ENCODE measurements at regions not wholly inside any gene's neighbourhood (a gene's known extent, or its start where the extent isn't known, plus 50 kb on each side); places are given as distances from the start of the nearest gene placed in this dataset.

DNA sequence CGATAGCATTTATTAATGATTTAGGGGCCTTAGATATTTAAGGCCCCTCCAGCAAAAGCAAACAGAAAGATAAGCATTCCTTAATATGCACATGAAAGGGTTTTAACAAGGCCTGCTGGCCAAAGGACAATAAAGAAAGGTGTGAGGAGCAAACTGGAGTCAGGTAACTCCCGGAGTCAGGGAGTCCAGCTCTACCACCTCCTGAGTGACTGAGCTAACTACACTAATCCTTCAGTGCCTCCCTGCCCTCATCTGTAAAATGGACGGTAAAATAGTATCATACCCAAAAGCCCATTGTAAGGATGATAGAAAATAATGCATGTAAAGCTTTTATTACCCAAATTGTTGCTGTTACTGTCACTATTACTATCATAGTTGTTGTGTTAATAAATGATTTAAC, 161.7 kb downstream of the SIPA1L2 start:
- no peaks in the 10 kb centered on the region for H3K36me3 ChIP-seq (ENCODE audit: insufficient read depth, low read length, poor library complexity, severe bottlenecking)
- no peak overlapping the region for H3K27ac ChIP-seq (ENCODE audit: low read depth, low read length, poor library complexity, severe bottlenecking)
- no peaks in the 10 kb centered on the region for H3K27me3 ChIP-seq (replicated peaks; ENCODE audit: insufficient read depth, low read depth, low read length, poor library complexity)
- peaks cover 13% of the 10 kb centered on the region for H3K4me1 ChIP-seq (ENCODE audit: insufficient read depth, low read length, poor library complexity, severe bottlenecking)
- no TSS peak for BruUV-seq (replicated peaks)
- CTCF ChIA-PET, result no interaction called here
- DNase-seq (ENCODE audit: low spot score), result no peak
- TF ChIP-seq, protein P1, sequence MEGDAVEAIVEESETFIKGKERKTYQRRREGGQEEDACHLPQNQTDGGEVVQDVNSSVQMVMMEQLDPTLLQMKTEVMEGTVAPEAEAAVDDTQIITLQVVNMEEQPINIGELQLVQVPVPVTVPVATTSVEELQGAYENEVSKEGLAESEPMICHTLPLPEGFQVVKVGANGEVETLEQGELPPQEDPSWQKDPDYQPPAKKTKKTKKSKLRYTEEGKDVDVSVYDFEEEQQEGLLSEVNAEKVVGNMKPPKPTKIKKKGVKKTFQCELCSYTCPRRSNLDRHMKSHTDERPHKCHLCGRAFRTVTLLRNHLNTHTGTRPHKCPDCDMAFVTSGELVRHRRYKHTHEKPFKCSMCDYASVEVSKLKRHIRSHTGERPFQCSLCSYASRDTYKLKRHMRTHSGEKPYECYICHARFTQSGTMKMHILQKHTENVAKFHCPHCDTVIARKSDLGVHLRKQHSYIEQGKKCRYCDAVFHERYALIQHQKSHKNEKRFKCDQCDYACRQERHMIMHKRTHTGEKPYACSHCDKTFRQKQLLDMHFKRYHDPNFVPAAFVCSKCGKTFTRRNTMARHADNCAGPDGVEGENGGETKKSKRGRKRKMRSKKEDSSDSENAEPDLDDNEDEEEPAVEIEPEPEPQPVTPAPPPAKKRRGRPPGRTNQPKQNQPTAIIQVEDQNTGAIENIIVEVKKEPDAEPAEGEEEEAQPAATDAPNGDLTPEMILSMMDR (conservative IDR thresholded peaks at IDR 0.05; ENCODE audit: low read depth, low read length), result no peak
- no peak for TF ChIP-seq EZH2 (IDR thresholded peaks at IDR 0.05; ENCODE audit: borderline replicate concordance, low read depth, low read length, poor library complexity, severe bottlenecking)
- POLR2A ChIA-PET (ENCODE audit: low non-redundant PET), result no interaction called here
- no peak overlapping the region for H3K4me3 ChIP-seq (ENCODE audit: low read depth, low read length, poor library complexity, severe bottlenecking)
- no peaks in the 10 kb centered on the region for H3K9me3 ChIP-seq (ENCODE audit: low read depth, low read length, poor library complexity, severe bottlenecking)
- intact Hi-C loops (cut with micrococcal nuclease; ENCODE audit: unreplicated experiment), result no loop called here

GRCh38 chr1:232467073-232467760, 162.7 kb downstream of the SIPA1L2 start:
- Histone ChIP-seq H3K4me3 (ENCODE audit: low read depth, low read length, poor library complexity, severe bottlenecking) (no peak overlapping the region), H3K4me1 (ENCODE audit: insufficient read depth, low read length, poor library complexity, severe bottlenecking) (peaks cover 14% of the 10 kb centered on the region), H3K27ac (ENCODE audit: low read depth, low read length, poor library complexity, severe bottlenecking) (no peak overlapping the region), H3K27me3 (replicated peaks; ENCODE audit: insufficient read depth, low read depth, low read length, poor library complexity) (no peaks in the 10 kb centered on the region), H3K36me3 (ENCODE audit: insufficient read depth, low read length, poor library complexity, severe bottlenecking) (no peaks in the 10 kb centered on the region), H3K9me3 (ENCODE audit: low read depth, low read length, poor library complexity, severe bottlenecking) (no peaks in the 10 kb centered on the region)
- BruUV-seq (replicated peaks), result no TSS peak
- intact Hi-C loops (cut with micrococcal nuclease; ENCODE audit: unreplicated experiment), result no loop called here
- DNase-seq (ENCODE audit: low spot score), result no peak
- CTCF ChIA-PET, result no interaction called here
- POLR2A ChIA-PET (ENCODE audit: low non-redundant PET), result no interaction called here
- TF ChIP-seq, protein P1 (conservative IDR thresholded peaks at IDR 0.05; ENCODE audit: low read depth, low read length), result 0 out of 2 replicates have a peak, but pooled peaks have one; percentile 18
- no peak for TF ChIP-seq EZH2 (IDR thresholded peaks at IDR 0.05; ENCODE audit: borderline replicate concordance, low read depth, low read length, poor library complexity, severe bottlenecking)

DNA sequence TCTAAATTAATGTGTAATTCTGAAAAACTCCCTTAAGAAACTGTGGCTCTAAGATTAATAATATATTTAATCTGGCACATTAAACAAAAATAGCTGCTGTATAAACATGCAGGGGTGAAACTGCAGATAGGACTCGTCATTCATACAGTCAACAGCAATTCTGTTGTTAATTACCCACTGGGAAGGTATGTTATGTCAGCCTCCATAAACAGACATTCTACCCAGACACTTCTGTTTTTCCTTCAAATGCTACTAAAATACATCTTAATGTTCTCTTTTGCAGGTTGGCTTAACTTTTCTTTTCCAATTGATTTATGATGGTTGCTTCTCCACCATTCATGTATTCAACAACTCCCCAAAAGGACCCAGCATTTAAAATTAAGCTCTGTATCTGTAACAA, 165.6 kb downstream of the SIPA1L2 start:
- H3K27ac ChIP-seq (ENCODE audit: low read depth, low read length, poor library complexity, severe bottlenecking), result no peak overlapping the region
- H3K27me3 ChIP-seq (replicated peaks; ENCODE audit: insufficient read depth, low read depth, low read length, poor library complexity), result no peaks in the 10 kb centered on the region
- H3K4me1 ChIP-seq (ENCODE audit: insufficient read depth, low read length, poor library complexity, severe bottlenecking), result peaks cover 10% of the 10 kb centered on the region
- TF ChIP-seq EZH2 (IDR thresholded peaks at IDR 0.05; ENCODE audit: borderline replicate concordance, low read depth, low read length, poor library complexity, severe bottlenecking), result no peak
- TF ChIP-seq, protein P1 (conservative IDR thresholded peaks at IDR 0.05; ENCODE audit: low read depth, low read length), result no peak
- DNase-seq (ENCODE audit: low spot score), result no peak
- no peaks in the 10 kb centered on the region for H3K9me3 ChIP-seq (ENCODE audit: low read depth, low read length, poor library complexity, severe bottlenecking)
- no TSS peak for BruUV-seq (replicated peaks)
- intact Hi-C loops (cut with micrococcal nuclease; ENCODE audit: unreplicated experiment), result no loop called here
- CTCF ChIA-PET, result no interaction called here
- POLR2A ChIA-PET (ENCODE audit: low non-redundant PET), result no interaction called here
- H3K36me3 ChIP-seq (ENCODE audit: insufficient read depth, low read length, poor library complexity, severe bottlenecking), result no peaks in the 10 kb centered on the region
- H3K4me3 ChIP-seq (ENCODE audit: low read depth, low read length, poor library complexity, severe bottlenecking), result no peak overlapping the region
